Liver (tissue), 8 donors: ENCODE measurements at regions not wholly inside any gene's neighbourhood (a gene's known extent, or its start where the extent isn't known, plus 50 kb on each side); places are given as distances from the start of the nearest gene placed in this dataset.

ENCODE experiments used
- DNase-seq: peaks from one replicate; pipeline ENCODE4 v3.0.0-alpha.2; 2017; ENCODE audit warnings: low spot score
- H3K27ac ChIP-seq, 2 donors: one replicate each; pipeline ENCODE4 v1.7.0; 2013; ENCODE audit warnings: inconsistent platforms in 2 of 2, low read length in 2 of 2, control low read depth in 1 of 2, low read depth in 1 of 2, mild to moderate bottlenecking in 1 of 2
- H3K27me3 ChIP-seq, 4 donors: one replicate each; pipeline versions ENCODE4 v1.6.1 to v1.7.0; 2013; ENCODE audit warnings: low read length in 3 of 4, inconsistent platforms in 1 of 4, mild to moderate bottlenecking in 1 of 4, moderate library complexity in 1 of 4; ENCODE audit not compliant: control insufficient read depth in 4 of 4, insufficient read depth in 4 of 4
- H3K36me3 ChIP-seq, 4 donors: one replicate each; pipeline versions ENCODE4 v1.6.1 to v1.7.0; 2013; ENCODE audit warnings: low read length in 3 of 4, mild to moderate bottlenecking in 3 of 4, low read depth in 1 of 4, moderate library complexity in 1 of 4; ENCODE audit not compliant: control insufficient read depth in 4 of 4, insufficient read depth in 3 of 4
- H3K4me1 ChIP-seq, 4 donors: one replicate each; pipeline versions ENCODE4 v1.6.1 to v1.7.0; 2013; ENCODE audit warnings: low read length in 3 of 4, mild to moderate bottlenecking in 3 of 4, moderate library complexity in 1 of 4; ENCODE audit not compliant: control insufficient read depth in 4 of 4, insufficient read depth in 4 of 4
- H3K4me3 ChIP-seq, 3 donors: one replicate each; pipeline versions ENCODE4 v1.6.1 to v1.7.0; 2013; ENCODE audit warnings: low read length in 3 of 3, control low read depth in 1 of 3, low read depth in 1 of 3, mild to moderate bottlenecking in 1 of 3
- H3K9ac ChIP-seq, 2 donors: one replicate each; pipeline ENCODE4 v1.7.0; 2013; ENCODE audit warnings: low read length in 2 of 2, mild to moderate bottlenecking in 2 of 2, moderate library complexity in 2 of 2, control low read depth in 1 of 2, low read depth in 1 of 2
- H3K9me3 ChIP-seq, 4 donors: one replicate each; pipeline versions ENCODE4 v1.6.1 to v1.7.0; 2013; ENCODE audit warnings: low read length in 3 of 4; ENCODE audit not compliant: control insufficient read depth in 4 of 4
- HNF4G ChIP-seq: IDR thresholded peaks from 2 replicates; pipeline ENCODE4 v1.6.1; 2016; ENCODE audit warnings: antibody characterized with exemption
- JUND ChIP-seq, 2 donors: IDR thresholded peaks; 2 replicates each; pipeline ENCODE4 v1.6.1; 2016; ENCODE audit warnings: antibody characterized with exemption in 2 of 2
- NR2F2 ChIP-seq: IDR thresholded peaks from 2 replicates; pipeline ENCODE4 v1.6.1; 2016; ENCODE audit warnings: antibody characterized with exemption
- RAD21 ChIP-seq, 2 donors: IDR thresholded peaks; 2 replicates each; pipeline ENCODE4 v1.6.1; 2016; ENCODE audit warnings: antibody characterized with exemption in 2 of 2, mild to moderate bottlenecking in 2 of 2
- RXRA ChIP-seq, 2 donors: IDR thresholded peaks; 2 replicates each; pipeline ENCODE4 v1.6.1; 2017 to 2018; ENCODE audit warnings: antibody characterized with exemption in 2 of 2, mild to moderate bottlenecking in 1 of 2
- SP1 ChIP-seq: IDR thresholded peaks from 2 replicates; pipeline ENCODE4 v1.6.1; 2018; ENCODE audit warnings: antibody characterized with exemption, mild to moderate bottlenecking
- YY1 ChIP-seq: IDR thresholded peaks from 2 replicates; pipeline ENCODE4 v1.6.1; 2016; ENCODE audit warnings: antibody characterized with exemption, mild to moderate bottlenecking
- WGBS: extraction: QIAGEN DNeasy Blood & Tissue Kit; methylation state at CpG from one replicate; pipeline ENCODE4 v1.1.7; 2013; 5-methylcytosine and 5-hydroxymethylcytosine counted together
- TF ChIP-seq, protein P1 (sequence below): IDR thresholded peaks from 2 replicates; pipeline ENCODE4 v1.6.1; 2016; ENCODE audit warnings: antibody characterized with exemption
- TF ChIP-seq, protein P2 (sequence below): IDR thresholded peaks from 2 replicates; pipeline ENCODE4 v1.6.1; 2016; ENCODE audit warnings: antibody characterized with exemption, mild to moderate bottlenecking
- TF ChIP-seq, protein P3 (sequence below): fragments of 150-350 bp; IDR thresholded peaks from 2 replicates; pipeline ENCODE4 v1.5.1; 2017; ENCODE audit warnings: improper control_type of control experiment, low read depth, low read length; ENCODE audit not compliant: missing input control
- TF ChIP-seq, protein P4 (sequence below): IDR thresholded peaks from 2 replicates; pipeline ENCODE4 v1.6.1; 2016; ENCODE audit warnings: antibody characterized with exemption
- donor health status: healthy.
- donor health status: healthy.
- donor health status: healthy.
- donor health status: healthy.
- donor health status: healthy.

DNA sequence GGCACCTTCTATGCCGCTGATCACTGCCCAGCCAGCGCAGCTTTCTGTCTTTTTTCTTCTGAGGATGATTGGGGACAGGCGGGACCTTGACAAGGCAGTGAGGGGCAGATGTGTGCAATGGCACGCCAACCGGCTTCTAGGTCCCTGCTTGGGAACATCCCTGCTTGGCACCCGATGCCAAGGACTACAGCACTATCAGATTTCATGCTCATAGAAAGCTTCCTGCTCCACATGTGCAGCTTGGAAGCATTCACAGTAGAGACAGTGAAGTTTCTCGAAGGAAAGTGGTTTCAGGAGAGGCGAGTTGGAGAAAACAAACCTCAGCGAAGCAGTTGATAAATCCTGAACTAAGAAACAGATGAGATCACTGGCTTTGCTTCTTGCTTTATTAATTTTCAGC lies 267.5 kb upstream of the HABP2 start:
- H3K9ac ChIP-seq, result no peak overlapping the region
- H3K27ac ChIP-seq, result no peak overlapping the region
- no peaks in the 10 kb centered on the region for H3K9me3 ChIP-seq
- no peaks in the 10 kb centered on the region for H3K36me3 ChIP-seq
- no peaks in the 10 kb centered on the region for H3K27me3 ChIP-seq
- TF ChIP-seq, protein P1, sequence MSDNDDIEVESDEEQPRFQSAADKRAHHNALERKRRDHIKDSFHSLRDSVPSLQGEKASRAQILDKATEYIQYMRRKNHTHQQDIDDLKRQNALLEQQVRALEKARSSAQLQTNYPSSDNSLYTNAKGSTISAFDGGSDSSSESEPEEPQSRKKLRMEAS, result no peak
- TF ChIP-seq NR2F2, result no peak
- TF ChIP-seq, protein P2, sequence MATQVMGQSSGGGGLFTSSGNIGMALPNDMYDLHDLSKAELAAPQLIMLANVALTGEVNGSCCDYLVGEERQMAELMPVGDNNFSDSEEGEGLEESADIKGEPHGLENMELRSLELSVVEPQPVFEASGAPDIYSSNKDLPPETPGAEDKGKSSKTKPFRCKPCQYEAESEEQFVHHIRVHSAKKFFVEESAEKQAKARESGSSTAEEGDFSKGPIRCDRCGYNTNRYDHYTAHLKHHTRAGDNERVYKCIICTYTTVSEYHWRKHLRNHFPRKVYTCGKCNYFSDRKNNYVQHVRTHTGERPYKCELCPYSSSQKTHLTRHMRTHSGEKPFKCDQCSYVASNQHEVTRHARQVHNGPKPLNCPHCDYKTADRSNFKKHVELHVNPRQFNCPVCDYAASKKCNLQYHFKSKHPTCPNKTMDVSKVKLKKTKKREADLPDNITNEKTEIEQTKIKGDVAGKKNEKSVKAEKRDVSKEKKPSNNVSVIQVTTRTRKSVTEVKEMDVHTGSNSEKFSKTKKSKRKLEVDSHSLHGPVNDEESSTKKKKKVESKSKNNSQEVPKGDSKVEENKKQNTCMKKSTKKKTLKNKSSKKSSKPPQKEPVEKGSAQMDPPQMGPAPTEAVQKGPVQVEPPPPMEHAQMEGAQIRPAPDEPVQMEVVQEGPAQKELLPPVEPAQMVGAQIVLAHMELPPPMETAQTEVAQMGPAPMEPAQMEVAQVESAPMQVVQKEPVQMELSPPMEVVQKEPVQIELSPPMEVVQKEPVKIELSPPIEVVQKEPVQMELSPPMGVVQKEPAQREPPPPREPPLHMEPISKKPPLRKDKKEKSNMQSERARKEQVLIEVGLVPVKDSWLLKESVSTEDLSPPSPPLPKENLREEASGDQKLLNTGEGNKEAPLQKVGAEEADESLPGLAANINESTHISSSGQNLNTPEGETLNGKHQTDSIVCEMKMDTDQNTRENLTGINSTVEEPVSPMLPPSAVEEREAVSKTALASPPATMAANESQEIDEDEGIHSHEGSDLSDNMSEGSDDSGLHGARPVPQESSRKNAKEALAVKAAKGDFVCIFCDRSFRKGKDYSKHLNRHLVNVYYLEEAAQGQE, result no peak
- TF ChIP-seq, protein P3, sequence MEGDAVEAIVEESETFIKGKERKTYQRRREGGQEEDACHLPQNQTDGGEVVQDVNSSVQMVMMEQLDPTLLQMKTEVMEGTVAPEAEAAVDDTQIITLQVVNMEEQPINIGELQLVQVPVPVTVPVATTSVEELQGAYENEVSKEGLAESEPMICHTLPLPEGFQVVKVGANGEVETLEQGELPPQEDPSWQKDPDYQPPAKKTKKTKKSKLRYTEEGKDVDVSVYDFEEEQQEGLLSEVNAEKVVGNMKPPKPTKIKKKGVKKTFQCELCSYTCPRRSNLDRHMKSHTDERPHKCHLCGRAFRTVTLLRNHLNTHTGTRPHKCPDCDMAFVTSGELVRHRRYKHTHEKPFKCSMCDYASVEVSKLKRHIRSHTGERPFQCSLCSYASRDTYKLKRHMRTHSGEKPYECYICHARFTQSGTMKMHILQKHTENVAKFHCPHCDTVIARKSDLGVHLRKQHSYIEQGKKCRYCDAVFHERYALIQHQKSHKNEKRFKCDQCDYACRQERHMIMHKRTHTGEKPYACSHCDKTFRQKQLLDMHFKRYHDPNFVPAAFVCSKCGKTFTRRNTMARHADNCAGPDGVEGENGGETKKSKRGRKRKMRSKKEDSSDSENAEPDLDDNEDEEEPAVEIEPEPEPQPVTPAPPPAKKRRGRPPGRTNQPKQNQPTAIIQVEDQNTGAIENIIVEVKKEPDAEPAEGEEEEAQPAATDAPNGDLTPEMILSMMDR, result no peak
- TF ChIP-seq YY1, result no peak
- TF ChIP-seq RXRA (IDR thresholded peaks at IDR 0.05), result no peak
- TF ChIP-seq, protein P4, sequence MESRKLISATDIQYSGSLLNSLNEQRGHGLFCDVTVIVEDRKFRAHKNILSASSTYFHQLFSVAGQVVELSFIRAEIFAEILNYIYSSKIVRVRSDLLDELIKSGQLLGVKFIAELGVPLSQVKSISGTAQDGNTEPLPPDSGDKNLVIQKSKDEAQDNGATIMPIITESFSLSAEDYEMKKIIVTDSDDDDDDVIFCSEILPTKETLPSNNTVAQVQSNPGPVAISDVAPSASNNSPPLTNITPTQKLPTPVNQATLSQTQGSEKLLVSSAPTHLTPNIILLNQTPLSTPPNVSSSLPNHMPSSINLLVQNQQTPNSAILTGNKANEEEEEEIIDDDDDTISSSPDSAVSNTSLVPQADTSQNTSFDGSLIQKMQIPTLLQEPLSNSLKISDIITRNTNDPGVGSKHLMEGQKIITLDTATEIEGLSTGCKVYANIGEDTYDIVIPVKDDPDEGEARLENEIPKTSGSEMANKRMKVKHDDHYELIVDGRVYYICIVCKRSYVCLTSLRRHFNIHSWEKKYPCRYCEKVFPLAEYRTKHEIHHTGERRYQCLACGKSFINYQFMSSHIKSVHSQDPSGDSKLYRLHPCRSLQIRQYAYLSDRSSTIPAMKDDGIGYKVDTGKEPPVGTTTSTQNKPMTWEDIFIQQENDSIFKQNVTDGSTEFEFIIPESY, result no peak
- TF ChIP-seq SP1, result no peak
- no peak for TF ChIP-seq HNF4G
- no peak for TF ChIP-seq RAD21 (IDR thresholded peaks at IDR 0.05)
- TF ChIP-seq JUND (IDR thresholded peaks at IDR 0.05), result no peak
- WGBS, result 87% methylated on average over 9 of the region's 9 CpGs
- no peak for DNase-seq
- H3K4me3 ChIP-seq, result no peak overlapping the region
- no peaks in the 10 kb centered on the region for H3K4me1 ChIP-seq

DNA sequence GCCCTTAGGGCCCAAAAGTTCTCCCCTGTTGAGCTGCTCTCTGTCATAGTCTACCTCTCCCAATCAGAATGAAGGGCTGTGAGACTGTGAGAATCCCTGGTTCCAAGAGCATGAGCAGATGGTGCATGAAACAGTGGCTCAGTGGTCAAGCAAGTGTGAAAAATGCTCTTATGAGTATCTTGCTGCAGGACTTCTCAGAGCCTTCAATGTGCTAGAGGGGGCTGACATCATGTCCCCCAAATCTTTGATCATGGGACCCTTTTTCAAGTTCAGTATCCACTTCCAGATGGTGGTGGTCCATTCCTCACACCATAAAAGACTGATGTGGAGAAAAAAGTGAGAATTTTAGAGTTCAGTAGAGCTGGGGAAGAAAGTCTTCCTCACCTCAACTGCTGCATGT lies 265.3 kb upstream of the HABP2 start:
- DNase-seq, result no peak
- Histone ChIP-seq H3K4me3 (no peak overlapping the region), H3K4me1 (no peaks in the 10 kb centered on the region), H3K36me3 (no peaks in the 10 kb centered on the region), H3K27me3 (no peaks in the 10 kb centered on the region), H3K9me3 (no peaks in the 10 kb centered on the region), H3K9ac (no peak overlapping the region), H3K27ac (no peak overlapping the region)
- TF ChIP-seq RXRA (IDR thresholded peaks at IDR 0.05), result no peak
- TF ChIP-seq, protein P4, result no peak
